K562 (cell line): ENCODE measurements at regions not wholly inside any gene's neighbourhood (a gene's known extent, or its start where the extent isn't known, plus 50 kb on each side); places are given as distances from the start of the nearest gene placed in this dataset.

Source experiments
- ATAC-seq: fragments of 200-7000 bp; cut with Tn5 transposase; 3 replicates; pipeline ENCODE4 v1.9.1; 2020; ENCODE audit warnings: moderate library complexity
- BruUV-seq: library from RNA; stranded (reverse); fragments of 400-500 nt; replicated peaks from 2 replicates; lab custom pipeline; 2021; lab: Mats Ljungman, UMichigan
- CTCF ChIA-PET: fragments of 300-600 bp; formaldehyde crosslinking; extraction: SDS; loops from one replicate; lab custom pipeline; 2021; ENCODE audit warnings: low intra/inter-chr PET ratio; lab: Yijun Ruan, JAX
- POLR2A ChIA-PET: fragments of 300-600, 350-650 bp; sonication (Branson Sonifier 250); formaldehyde crosslinking; extraction: SDS; loops from one replicate; lab custom pipeline; 2021; ENCODE audit warnings: antibody characterized with exemption, inconsistent platforms; lab: Yijun Ruan, JAX
- DNase-seq, 4 experiments: peaks; one replicate each; pipeline versions ENCODE4 v3.0.0 to v3.0.0-alpha.2; 2011 to 2018; ENCODE audit warnings: low spot score in 3 of 4, mixed read lengths in 3 of 4; ENCODE audit errors: extremely low read depth in 1 of 4
- FAIRE-seq: peaks from 2 replicates; lab custom pipeline; 2011; peaks lifted over from hg19 to GRCh38; lab: Jason Lieb, UNC
- H2AFZ ChIP-seq: 2 replicates; pipeline ENCODE4 v1.6.0; 2011; ENCODE audit warnings: low read depth, low read length, control low read depth, inconsistent platforms
- H3K27ac ChIP-seq: fragments of 200-600 bp; 3 replicates; pipeline ENCODE4 v1.8.0; 2011; ENCODE audit warnings: low read depth, mild to moderate bottlenecking, control low read depth, inconsistent platforms, low read length, moderate library complexity, mixed read lengths; ENCODE audit errors: extremely low read depth
- H3K27me3 ChIP-seq, 2 experiments: fragments of 300-600 bp in 1 of 2; 2 replicates in 1 of 2; 3 replicates in 1 of 2; pipeline versions ENCODE4 v1.6.0 to v1.8.0; 2011; ENCODE audit warnings: inconsistent platforms in 2 of 2, low read length in 2 of 2, mild to moderate bottlenecking in 1 of 2, mixed read lengths in 1 of 2, moderate library complexity in 1 of 2; ENCODE audit not compliant: control insufficient read depth in 2 of 2, insufficient read depth in 2 of 2
- H3K36me3 ChIP-seq: fragments of 300-600 bp; 3 replicates; pipeline ENCODE4 v1.8.0; 2011; ENCODE audit warnings: mild to moderate bottlenecking, low read length, inconsistent platforms; ENCODE audit not compliant: control insufficient read depth, insufficient read depth
- H3K4me1 ChIP-seq, 2 experiments: fragments of 200-600 bp in 1 of 2; replicated peaks in 1 of 2; 2 replicates in 1 of 2; 3 replicates in 1 of 2; pipeline versions ENCODE4 v1.5.1 to v1.8.0; 2011; ENCODE audit warnings: inconsistent platforms in 2 of 2, low read length in 2 of 2, mild to moderate bottlenecking in 1 of 2, mixed read lengths in 1 of 2, moderate library complexity in 1 of 2; ENCODE audit not compliant: control insufficient read depth in 2 of 2, insufficient read depth in 2 of 2
- H3K4me2 ChIP-seq: 2 replicates; pipeline ENCODE4 v1.6.1; 2011; ENCODE audit warnings: low read length, control low read depth, inconsistent platforms, mixed read lengths; ENCODE audit not compliant: insufficient read depth
- H3K4me3 ChIP-seq: fragments of 200-600 bp; sonication (generic), shearing (Covaris generic); 2 replicates; pipeline ENCODE4 v1.5.1; 2016; ENCODE audit warnings: control low read depth, inconsistent platforms
- H3K79me2 ChIP-seq: fragments of 200-600 bp; 3 replicates; pipeline ENCODE4 v1.8.0; 2011; ENCODE audit warnings: low read length, inconsistent platforms; ENCODE audit not compliant: control insufficient read depth, insufficient read depth
- H3K9ac ChIP-seq, 2 experiments: 2 replicates each; pipeline versions ENCODE4 v1.6.0 to v1.6.1; 2011; ENCODE audit warnings: low read depth in 2 of 2, low read length in 2 of 2, control low read depth in 1 of 2, inconsistent platforms in 1 of 2, mild to moderate bottlenecking in 1 of 2, mixed read lengths in 1 of 2; ENCODE audit not compliant: insufficient read depth in 1 of 2
- H3K9me1 ChIP-seq: one replicate; pipeline ENCODE4 v1.6.0; 2011; ENCODE audit warnings: inconsistent platforms, mild to moderate bottlenecking, low read length, moderate library complexity; ENCODE audit not compliant: control insufficient read depth, insufficient read depth
- H3K9me3 ChIP-seq: replicated peaks from 2 replicates; pipeline ENCODE4 v1.5.1; 2011; ENCODE audit warnings: low read depth, low read length, inconsistent platforms; ENCODE audit not compliant: control insufficient read depth, insufficient read depth
- H4K20me1 ChIP-seq: replicated peaks from 2 replicates; pipeline ENCODE4 v1.6.1; 2011; ENCODE audit warnings: low read length, inconsistent platforms, mixed read lengths; ENCODE audit not compliant: control insufficient read depth, insufficient read depth
- BACH1 ChIP-seq: fragments of 200-800 bp; sonication (Bioruptor generic); IDR thresholded peaks from 2 replicates; pipeline ENCODE4 v1.6.1; 2016; ENCODE audit warnings: missing genetic modification characterization, missing compliant biosample characterization
- NRF1 ChIP-seq, 2 experiments: fragments of 450-650 bp; IDR thresholded peaks in 1 of 2; conservative IDR thresholded peaks in 1 of 2; 2 replicates each; pipeline ENCODE4 v1.6.1; 2014; ENCODE audit warnings: mild to moderate bottlenecking in 2 of 2
- SAFB ChIP-seq: fragments of 200-400 bp; formaldehyde crosslinking; IDR thresholded peaks from 2 replicates; pipeline ENCODE4 v1.6.1; 2017; ENCODE audit warnings: low read depth, low read length, borderline replicate concordance
- ZNF263 ChIP-seq: sonication (generic); formaldehyde crosslinking; IDR thresholded peaks from 2 replicates; pipeline ENCODE4 v1.8.0; 2022; ENCODE audit warnings: mild to moderate bottlenecking, missing genetic modification reagents, borderline replicate concordance
- WGBS: fragments of 100-300 bp; shearing (Covaris generic); methylation state at CpG from one replicate; pipeline ENCODE4 v1.1.6; 2016; ENCODE audit warnings: low coverage, mixed read lengths; ENCODE audit not compliant: insufficient coverage; ENCODE audit errors: missing lambda C conversion rate; 5-methylcytosine and 5-hydroxymethylcytosine counted together
- in situ Hi-C: fragments of 300-500 bp; cut with MboI; formaldehyde crosslinking; loops from 4 replicates; pipeline ENCODE4 v1.15.0; 2018; ENCODE audit warnings: inconsistent platforms, mixed read lengths
- intact Hi-C: fragments of 100-400 bp; cut with micrococcal nuclease; formaldehyde crosslinking; loops from 2 replicates; pipeline ENCODE4 v1.14.2; 2022
- TF ChIP-seq, protein P1 (sequence below): sonication (generic); formaldehyde crosslinking; IDR thresholded peaks from 2 replicates; pipeline ENCODE4 v1.8.1; 2023; ENCODE audit warnings: mild to moderate bottlenecking, missing genetic modification reagents
- TF ChIP-seq, protein P2 (sequence below), 3 experiments: IDR thresholded peaks in 2 of 3; conservative IDR thresholded peaks in 1 of 3; 2 replicates each; pipeline ENCODE4 v1.5.1; 2011 to 2012; ENCODE audit warnings: low read length in 3 of 3, mild to moderate bottlenecking in 3 of 3, control low read depth in 2 of 3, improper control_type of control experiment in 1 of 3, inconsistent platforms in 1 of 3, low read depth in 1 of 3, mixed read lengths in 1 of 3, moderate library complexity in 1 of 3; ENCODE audit not compliant: insufficient read depth in 2 of 3

DNA sequence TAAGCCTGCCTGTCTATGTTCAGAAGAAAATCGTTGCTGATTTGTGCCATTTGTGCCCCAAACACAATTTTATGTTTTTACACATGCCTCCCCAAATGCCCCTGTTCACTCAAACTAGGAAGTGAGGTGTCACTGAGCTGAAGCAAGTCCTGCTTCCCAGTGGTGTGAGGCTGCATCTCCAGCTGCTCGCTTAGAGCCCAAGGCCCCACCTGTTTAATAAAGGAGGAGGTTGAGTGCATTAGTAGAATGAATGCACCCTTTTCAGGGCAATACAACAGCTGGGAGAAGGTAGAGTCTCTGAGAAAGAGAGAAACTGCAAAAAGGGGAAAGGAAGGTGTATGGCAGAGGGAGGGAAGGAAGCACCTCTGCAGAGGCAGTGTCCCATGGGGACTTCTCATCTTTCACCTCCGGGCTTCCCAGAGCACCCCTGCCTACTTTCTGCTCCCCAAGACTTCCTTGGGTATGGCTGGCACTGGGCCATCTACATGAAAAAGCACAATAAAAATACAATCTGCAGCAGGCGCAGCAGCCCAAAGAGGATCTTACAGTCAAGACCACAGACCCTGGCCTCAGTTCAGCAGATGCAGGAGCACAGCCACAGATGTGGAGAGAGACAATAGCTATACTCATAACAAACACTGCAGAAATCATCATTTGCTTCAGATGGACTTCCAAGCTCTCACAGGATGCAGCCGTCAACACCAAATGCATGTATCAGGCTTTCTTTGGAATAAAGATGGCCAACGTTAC is 165.9 kb downstream of the POLR2M start:
- Histone ChIP-seq H3K27me3 (peaks cover 0 to 6% of the 10 kb centered on the region in 2 experiments; a peak in 2 of 5 replicates), H4K20me1 (no peaks in the 10 kb centered on the region), H3K9me3 (no peaks in the 10 kb centered on the region), H3K36me3 (no peaks in the 10 kb centered on the region), H2AFZ (no peak overlapping the region), H3K9ac (no peak overlapping the region), H3K27ac (no peak overlapping the region), H3K79me2 (no peaks in the 10 kb centered on the region), H3K4me3 (no peak overlapping the region), H3K4me1 (no peaks in the 10 kb centered on the region), H3K9me1 (no peaks in the 10 kb centered on the region), H3K4me2 (no peak overlapping the region)
- ATAC-seq, result no peak
- TF ChIP-seq SAFB (no peak), BACH1 (no peak), NRF1 (conservative IDR thresholded peaks at IDR 0.05 in 1 of 2, IDR thresholded peaks at IDR 0.05 in 1 of 2) (no peak), ZNF263 (no peak)
- TF ChIP-seq, protein P1, sequence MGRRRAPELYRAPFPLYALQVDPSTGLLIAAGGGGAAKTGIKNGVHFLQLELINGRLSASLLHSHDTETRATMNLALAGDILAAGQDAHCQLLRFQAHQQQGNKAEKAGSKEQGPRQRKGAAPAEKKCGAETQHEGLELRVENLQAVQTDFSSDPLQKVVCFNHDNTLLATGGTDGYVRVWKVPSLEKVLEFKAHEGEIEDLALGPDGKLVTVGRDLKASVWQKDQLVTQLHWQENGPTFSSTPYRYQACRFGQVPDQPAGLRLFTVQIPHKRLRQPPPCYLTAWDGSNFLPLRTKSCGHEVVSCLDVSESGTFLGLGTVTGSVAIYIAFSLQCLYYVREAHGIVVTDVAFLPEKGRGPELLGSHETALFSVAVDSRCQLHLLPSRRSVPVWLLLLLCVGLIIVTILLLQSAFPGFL (CRISPR knock-in tag), result no peak
- TF ChIP-seq, protein P2, sequence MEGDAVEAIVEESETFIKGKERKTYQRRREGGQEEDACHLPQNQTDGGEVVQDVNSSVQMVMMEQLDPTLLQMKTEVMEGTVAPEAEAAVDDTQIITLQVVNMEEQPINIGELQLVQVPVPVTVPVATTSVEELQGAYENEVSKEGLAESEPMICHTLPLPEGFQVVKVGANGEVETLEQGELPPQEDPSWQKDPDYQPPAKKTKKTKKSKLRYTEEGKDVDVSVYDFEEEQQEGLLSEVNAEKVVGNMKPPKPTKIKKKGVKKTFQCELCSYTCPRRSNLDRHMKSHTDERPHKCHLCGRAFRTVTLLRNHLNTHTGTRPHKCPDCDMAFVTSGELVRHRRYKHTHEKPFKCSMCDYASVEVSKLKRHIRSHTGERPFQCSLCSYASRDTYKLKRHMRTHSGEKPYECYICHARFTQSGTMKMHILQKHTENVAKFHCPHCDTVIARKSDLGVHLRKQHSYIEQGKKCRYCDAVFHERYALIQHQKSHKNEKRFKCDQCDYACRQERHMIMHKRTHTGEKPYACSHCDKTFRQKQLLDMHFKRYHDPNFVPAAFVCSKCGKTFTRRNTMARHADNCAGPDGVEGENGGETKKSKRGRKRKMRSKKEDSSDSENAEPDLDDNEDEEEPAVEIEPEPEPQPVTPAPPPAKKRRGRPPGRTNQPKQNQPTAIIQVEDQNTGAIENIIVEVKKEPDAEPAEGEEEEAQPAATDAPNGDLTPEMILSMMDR (IDR thresholded peaks at IDR 0.05 in 2 of 3, conservative IDR thresholded peaks at IDR 0.05 in 1 of 3; ENCODE audit: insufficient read depth in 2 of 3, low read depth in 1 of 3, low read length in 3 of 3), result no peak
- FAIRE-seq, result no peak
- 1% methylated on average over 6 of the region's 6 CpGs for WGBS
- no TSS peak for BruUV-seq
- intact Hi-C loops, result no loop called here
- ChIA-PET CTCF (no interaction called here), POLR2A (interaction anchor here (0.6 to 1.1 kb wide), 2 partner anchors 13 to 18 kb away, joined by 3 read pairs; no protein-coding TSS in a partner anchor)
- in situ Hi-C loops, result no loop called here
- no peak for DNase-seq
